G401 (cell line): ENCODE measurements at regions not wholly inside any gene's neighbourhood (a gene's known extent, or its start where the extent isn't known, plus 50 kb on each side); places are given as distances from the start of the nearest gene placed in this dataset.
"Not testable (repeated sequence)": the region's sequence is repeated elsewhere in the genome, so short reads cannot be mapped to it uniquely, and the experiment has no call there.

Source experiments
- DNase-seq: peaks from one replicate; pipeline ENCODE4 v3.0.0-alpha.2; 2015; ENCODE audit warnings: low spot score
- in situ Hi-C: cut with HindIII; loops from 2 replicates; pipeline ENCODE4 v1.10.0; 2016; ENCODE audit warnings: low sequenced_read_pairs, mixed read lengths

- in situ Hi-C loops = no loop called here
- no peak for DNase-seq
These were observed 1406.6 kb upstream of the PCDH9 start for GRCh38 chr13:68636784-68637183.

GRCh38 chr13:68628994-68629393 lies 1398.9 kb upstream of the PCDH9 start:
- no peak for DNase-seq
- in situ Hi-C loops = no loop called here

GRCh38 chr13:68627379-68627778 lies 1397.2 kb upstream of the PCDH9 start:
- in situ Hi-C loops = no loop called here
- no peak for DNase-seq

GRCh38 chr13:68616600-68617222 lies 1386.6 kb upstream of the PCDH9 start:
- DNase-seq = no peak
- in situ Hi-C loops = no loop called here

- in situ Hi-C loops = no loop called here
- DNase-seq = no peak
These were observed 1379.5 kb upstream of the PCDH9 start for GRCh38 chr13:68609661-68610060.

- no peak for DNase-seq
- in situ Hi-C loops = no loop called here
These were observed 1378.0 kb upstream of the PCDH9 start for GRCh38 chr13:68608147-68608546.

- in situ Hi-C loops = no loop called here
- DNase-seq = no peak
These were observed 1367.5 kb upstream of the PCDH9 start for GRCh38 chr13:68597641-68598040.

- in situ Hi-C loops = no loop called here
These were observed 1358.5 kb upstream of the PCDH9 start for GRCh38 chr13:68588623-68589022.

GRCh38 chr13:68584776-68585175 lies 1354.6 kb upstream of the PCDH9 start:
- DNase-seq = no peak
- in situ Hi-C loops = no loop called here

More at GRCh38 chr13:68588623-68589022, 1358.5 kb upstream of the PCDH9 start:
- no peak for DNase-seq

GRCh38 chr13:68574053-68574452 lies 1343.9 kb upstream of the PCDH9 start:
- in situ Hi-C loops = no loop called here
- DNase-seq = no peak

- in situ Hi-C loops = no loop called here
- DNase-seq = no peak
These were observed 1321.8 kb upstream of the PCDH9 start for GRCh38 chr13:68551701-68552522.

- no peak for DNase-seq
- in situ Hi-C loops = no loop called here
These were observed 1320.2 kb upstream of the PCDH9 start for GRCh38 chr13:68550330-68550729.

GRCh38 chr13:68540244-68540643 lies 1310.1 kb upstream of the PCDH9 start:
- in situ Hi-C loops = no loop called here
- no peak for DNase-seq

- in situ Hi-C loops = no loop called here
- no peak for DNase-seq
These were observed 1305.2 kb upstream of the PCDH9 start for GRCh38 chr13:68535329-68535728.

GRCh38 chr13:68527167-68527566 lies 1297.0 kb upstream of the PCDH9 start:
- DNase-seq, in situ Hi-C loops: not testable (repeated sequence)

- DNase-seq = no peak
- in situ Hi-C loops = no loop called here
These were observed 1293.8 kb upstream of the PCDH9 start for GRCh38 chr13:68523838-68524424.

- in situ Hi-C loops = no loop called here
- no peak for DNase-seq
These were observed 1292.0 kb upstream of the PCDH9 start for GRCh38 chr13:68522184-68522583.

GRCh38 chr13:68509734-68510621 lies 1279.8 kb upstream of the PCDH9 start:
- no peak for DNase-seq
- in situ Hi-C loops = no loop called here

GRCh38 chr13:68506888-68507551 lies 1276.9 kb upstream of the PCDH9 start:
- in situ Hi-C loops = no loop called here
- no peak for DNase-seq
